Astrocyte (in vitro differentiated cells and primary cell): ENCODE measurements at regions not wholly inside any gene's neighbourhood (a gene's known extent, or its start where the extent isn't known, plus 50 kb on each side); places are given as distances from the start of the nearest gene placed in this dataset.

ENCODE experiments used
- DNase-seq: peaks from one replicate; pipeline ENCODE4 v3.0.0-alpha.2; 2010; ENCODE audit warnings: low read depth
- FAIRE-seq: peaks from 2 replicates; lab custom pipeline; 2011; peaks lifted over from hg19 to GRCh38; lab: Jason Lieb, UNC
- H2AFZ ChIP-seq: 2 replicates; pipeline ENCODE4 v1.6.0; 2012; ENCODE audit warnings: low read depth, low read length, inconsistent platforms
- H3K27ac ChIP-seq: 2 replicates; pipeline ENCODE4 v1.5.1; 2011; ENCODE audit warnings: low read depth, low read length, inconsistent platforms
- H3K27me3 ChIP-seq: 2 replicates; pipeline ENCODE4 v1.6.0; 2011; ENCODE audit warnings: low read length, inconsistent platforms; ENCODE audit not compliant: insufficient read depth
- H3K36me3 ChIP-seq: 2 replicates; pipeline ENCODE4 v1.5.1; 2011; ENCODE audit warnings: low read length, inconsistent platforms; ENCODE audit not compliant: insufficient read depth
- H3K4me1 ChIP-seq: 2 replicates; pipeline ENCODE4 v1.5.1; 2011; ENCODE audit warnings: low read length, inconsistent platforms; ENCODE audit not compliant: insufficient read depth
- H3K4me2 ChIP-seq: 2 replicates; pipeline ENCODE4 v1.6.0; 2012; ENCODE audit warnings: low read length, inconsistent platforms
- H3K4me3 ChIP-seq: 2 replicates; pipeline ENCODE4 v1.5.1; 2011; ENCODE audit warnings: low read depth, mild to moderate bottlenecking, low read length, inconsistent platforms; ENCODE audit not compliant: insufficient read depth
- H3K79me2 ChIP-seq: 2 replicates; pipeline ENCODE4 v1.6.0; 2012; ENCODE audit warnings: mild to moderate bottlenecking, low read length, inconsistent platforms; ENCODE audit not compliant: insufficient read depth
- H3K9ac ChIP-seq: 2 replicates; pipeline ENCODE4 v1.6.0; 2012; ENCODE audit warnings: mild to moderate bottlenecking, low read length, inconsistent platforms
- H3K9me3 ChIP-seq: 2 replicates; pipeline ENCODE4 v1.5.1; 2012; ENCODE audit warnings: low read depth, mild to moderate bottlenecking, low read length, inconsistent platforms; ENCODE audit not compliant: insufficient read depth
- H4K20me1 ChIP-seq: 2 replicates; pipeline ENCODE4 v1.6.0; 2012; ENCODE audit warnings: low read length, inconsistent platforms; ENCODE audit not compliant: insufficient read depth
- H3K27ac Mint-ChIP-seq: one replicate; pipeline ENCODE4 v1.8.0; 2021; ENCODE audit warnings: mild to moderate bottlenecking, mixed read lengths; ENCODE audit not compliant: unreplicated experiment
- H3K27me3 Mint-ChIP-seq: one replicate; pipeline ENCODE4 v1.8.0; 2021; ENCODE audit warnings: low read depth, mixed read lengths; ENCODE audit not compliant: unreplicated experiment
- H3K36me3 Mint-ChIP-seq: one replicate; pipeline ENCODE4 v1.8.0; 2021; ENCODE audit warnings: low read depth, mixed read lengths; ENCODE audit not compliant: unreplicated experiment
- H3K4me1 Mint-ChIP-seq: one replicate; pipeline ENCODE4 v1.8.0; 2021; ENCODE audit warnings: low read depth, mixed read lengths; ENCODE audit not compliant: unreplicated experiment
- H3K4me3 Mint-ChIP-seq: one replicate; pipeline ENCODE4 v1.8.0; 2021; ENCODE audit warnings: mild to moderate bottlenecking, moderate library complexity, mixed read lengths; ENCODE audit not compliant: unreplicated experiment
- H3K9me3 Mint-ChIP-seq: one replicate; pipeline ENCODE4 v1.8.0; 2021; ENCODE audit warnings: mild to moderate bottlenecking, mixed read lengths; ENCODE audit not compliant: unreplicated experiment
- CTCF ChIP-seq: IDR thresholded peaks from 2 replicates; pipeline ENCODE4 v1.5.1; 2011; ENCODE audit warnings: low read depth, mild to moderate bottlenecking, inconsistent platforms, low read length, moderate library complexity; ENCODE audit not compliant: insufficient read depth
- EZH2 ChIP-seq: IDR thresholded peaks from 2 replicates; pipeline ENCODE4 v1.6.1; 2012; ENCODE audit warnings: mild to moderate bottlenecking, low read length, inconsistent platforms; ENCODE audit not compliant: insufficient read depth

GRCh38 chr12:47378222-47378582 is 298.4 kb upstream of the AMIGO2 start:
- no peak for TF ChIP-seq CTCF
- no peak for TF ChIP-seq EZH2
- Histone ChIP-seq H2AFZ (no peak overlapping the region), H3K9ac (peak overlapping the region; percentile 68), H3K4me2 (peak overlapping the region; percentile 40), H3K9me3 (no peaks in the 10 kb centered on the region), H4K20me1 (no peaks in the 10 kb centered on the region), H3K79me2 (no peaks in the 10 kb centered on the region), H3K27me3 (no peaks in the 10 kb centered on the region), H3K27ac (peak overlapping the region; percentile 73), H3K4me3 (no peak overlapping the region), H3K4me1 (peaks cover 13% of the 10 kb centered on the region), H3K36me3 (no peaks in the 10 kb centered on the region)
- Mint-ChIP-seq H3K27ac (no peak overlapping the region), H3K36me3 (no peaks in the 10 kb centered on the region), H3K27me3 (no peaks in the 10 kb centered on the region), H3K4me1 (peaks cover 6% of the 10 kb centered on the region), H3K4me3 (no peak overlapping the region), H3K9me3 (no peaks in the 10 kb centered on the region)
- DNase-seq (no peak), FAIRE-seq (no peak)

- Histone ChIP-seq H3K27ac (peak overlapping the region; percentile 73), H3K4me3 (no peak overlapping the region), H3K36me3 (no peaks in the 10 kb centered on the region), H2AFZ (peak overlapping the region; percentile 29), H3K27me3 (no peaks in the 10 kb centered on the region), H3K4me2 (peak overlapping the region; percentile 40), H3K9me3 (no peaks in the 10 kb centered on the region), H3K4me1 (peaks cover 13% of the 10 kb centered on the region), H3K79me2 (no peaks in the 10 kb centered on the region), H3K9ac (peak overlapping the region; percentile 68), H4K20me1 (no peaks in the 10 kb centered on the region)
- Mint-ChIP-seq H3K36me3 (no peaks in the 10 kb centered on the region), H3K9me3 (peaks cover 1% of the 10 kb centered on the region), H3K27ac (peak overlapping the region; percentile 6), H3K4me3 (no peak overlapping the region), H3K4me1 (peaks cover 6% of the 10 kb centered on the region), H3K27me3 (no peaks in the 10 kb centered on the region)
- TF ChIP-seq EZH2 (no peak), CTCF (no peak)
- DNase-seq (peak; percentile 100), FAIRE-seq (peak; percentile 98)
These were observed 297.9 kb upstream of the AMIGO2 start for GRCh38 chr12:47377414-47378221.

GRCh38 chr12:47376927-47377326 is 297.2 kb upstream of the AMIGO2 start:
- H3K9me3 ChIP-seq: no peaks in the 10 kb centered on the region
- peaks cover 13% of the 10 kb centered on the region for H3K4me1 ChIP-seq
- no peak overlapping the region for H3K4me3 ChIP-seq
- peak overlapping the region; percentile 40 for H3K4me2 ChIP-seq
- peak overlapping the region; percentile 73 for H3K27ac ChIP-seq
- DNase-seq: no peak
- TF ChIP-seq CTCF: no peak
- TF ChIP-seq EZH2: no peak
- Mint-ChIP-seq H3K27me3 (no peaks in the 10 kb centered on the region), H3K4me1 (peaks cover 6% of the 10 kb centered on the region), H3K4me3 (no peak overlapping the region), H3K36me3 (no peaks in the 10 kb centered on the region), H3K27ac (no peak overlapping the region), H3K9me3 (peaks cover 1% of the 10 kb centered on the region)
- no peak for FAIRE-seq
- H3K36me3 ChIP-seq: no peaks in the 10 kb centered on the region
- H4K20me1 ChIP-seq: no peaks in the 10 kb centered on the region
- H3K9ac ChIP-seq: peak overlapping the region; percentile 68
- H3K27me3 ChIP-seq: no peaks in the 10 kb centered on the region
- H3K79me2 ChIP-seq: no peaks in the 10 kb centered on the region
- H2AFZ ChIP-seq: peak overlapping the region; percentile 29
